HG03045 (cell line): ENCODE measurements at regions not wholly inside any gene's neighbourhood (a gene's known extent, or its start where the extent isn't known, plus 50 kb on each side); places are given as distances from the start of the nearest gene placed in this dataset.

ENCODE experiments used
- ATAC-seq: cut with Tn5 transposase; IDR thresholded peaks from one replicate; pipeline ENCODE4 v1.9.1; 2021; ENCODE audit warnings: mild to moderate bottlenecking, moderate library complexity; ENCODE audit not compliant: unreplicated experiment

DNA sequence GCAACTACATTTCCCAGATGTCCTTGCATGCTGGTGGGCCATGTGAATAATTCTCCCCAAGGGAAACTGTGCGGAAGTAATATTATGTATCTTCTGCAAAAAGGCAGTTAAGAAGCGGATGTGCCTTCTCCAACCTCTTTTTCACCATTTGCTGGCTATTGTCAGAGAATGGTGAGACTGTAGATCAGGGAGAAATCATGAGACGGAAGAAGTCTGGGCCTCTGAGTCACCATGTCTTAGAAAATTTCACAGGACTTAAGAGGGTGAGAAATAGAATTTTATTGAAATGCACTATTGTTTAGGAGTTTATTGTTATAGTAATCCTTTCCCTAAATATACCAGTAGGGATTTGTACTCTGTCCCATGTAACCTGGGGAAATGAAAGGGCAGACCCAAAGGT is 298.7 kb upstream of the ZC3H12C start:
- no peak for ATAC-seq

- no peak for ATAC-seq
Observed at GRCh38 chr11:109795234-109795633, 298.0 kb upstream of the ZC3H12C start.

GRCh38 chr11:109796253-109796652 is 296.9 kb upstream of the ZC3H12C start:
- no peak for ATAC-seq

DNA sequence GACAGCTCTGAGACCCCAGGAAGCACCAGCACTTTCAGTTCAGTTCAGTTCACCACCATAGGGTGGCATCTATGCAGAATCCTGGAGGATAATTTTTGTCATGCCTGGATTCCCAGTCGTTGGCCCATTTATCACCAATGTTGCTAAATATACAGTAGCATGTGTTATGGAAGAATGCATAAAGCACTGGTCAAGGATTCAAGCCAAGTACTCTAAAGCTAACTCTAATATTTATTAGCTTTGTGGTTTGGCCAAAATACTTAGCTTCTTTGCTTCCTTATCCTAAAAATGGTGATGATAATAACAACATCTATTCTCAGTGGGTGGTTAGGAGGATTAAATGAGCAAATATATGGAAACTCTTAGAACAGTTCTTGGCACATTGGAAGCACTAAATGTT is 294.7 kb upstream of the ZC3H12C start:
- ATAC-seq = no peak

- ATAC-seq = no peak
Observed at GRCh38 chr11:109799604-109800003, 293.6 kb upstream of the ZC3H12C start.

GRCh38 chr11:109804911-109805310 is 288.3 kb upstream of the ZC3H12C start:
- ATAC-seq = no peak

DNA sequence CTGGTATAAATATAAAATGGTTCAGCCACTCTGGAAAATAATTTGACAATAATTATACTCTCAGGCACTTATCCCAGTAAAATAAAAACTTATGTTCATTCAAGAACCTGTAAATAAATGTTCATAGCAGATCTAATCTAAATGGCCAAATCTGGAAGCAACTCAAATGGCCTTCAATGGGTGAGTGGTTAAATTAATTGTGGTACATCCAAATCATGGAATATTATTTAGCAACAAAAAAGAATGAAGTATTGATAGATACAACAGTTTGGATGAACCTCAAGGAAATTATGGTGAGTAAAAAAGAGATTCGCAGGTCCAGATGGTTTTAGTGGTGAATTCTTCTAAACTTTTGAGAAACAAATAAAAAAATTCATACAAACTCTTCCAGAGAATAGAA is 287.0 kb upstream of the ZC3H12C start:
- no peak for ATAC-seq

DNA sequence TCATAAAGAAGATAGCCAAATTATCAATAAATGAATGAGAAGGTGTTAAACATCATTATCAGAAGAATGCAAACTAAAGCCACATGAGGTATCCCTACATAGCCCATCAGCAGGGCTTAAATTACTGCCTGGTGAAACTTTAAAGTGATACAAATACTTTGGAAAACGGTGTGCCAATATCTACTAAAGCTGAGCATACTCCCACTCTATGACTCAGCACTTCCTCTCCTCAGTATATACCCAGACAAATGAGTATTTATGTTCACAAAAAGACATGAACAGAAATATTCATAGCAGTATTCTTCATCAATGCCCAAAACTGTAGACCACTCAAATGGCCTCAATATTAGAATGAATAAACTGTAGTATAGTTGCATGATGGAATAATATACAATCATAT is 284.6 kb upstream of the ZC3H12C start:
- no peak for ATAC-seq

DNA sequence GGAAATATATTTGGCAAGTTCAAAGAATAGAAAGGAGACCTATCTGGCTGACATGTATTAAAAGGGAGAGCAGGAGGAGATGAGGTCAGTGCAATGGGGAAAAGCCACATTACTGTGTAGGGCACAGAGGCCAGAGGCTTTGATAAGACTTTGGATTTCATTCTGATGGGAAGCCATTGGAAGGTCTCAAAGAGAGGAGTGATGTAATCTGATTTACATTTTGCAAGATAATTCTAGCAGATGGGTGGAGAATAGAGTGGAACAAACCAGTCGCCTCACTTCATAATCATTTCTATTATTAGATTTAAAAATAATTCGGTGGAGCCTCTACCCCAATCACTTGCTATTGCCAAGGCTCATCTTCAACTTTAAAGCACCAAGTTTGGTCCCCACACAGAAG is 278.4 kb upstream of the ZC3H12C start:
- ATAC-seq = no peak

- ATAC-seq = no peak
Observed at GRCh38 chr11:109815500-109816150, 277.6 kb upstream of the ZC3H12C start.

- no peak for ATAC-seq
Observed at GRCh38 chr11:109818290-109818689, 274.9 kb upstream of the ZC3H12C start.

DNA sequence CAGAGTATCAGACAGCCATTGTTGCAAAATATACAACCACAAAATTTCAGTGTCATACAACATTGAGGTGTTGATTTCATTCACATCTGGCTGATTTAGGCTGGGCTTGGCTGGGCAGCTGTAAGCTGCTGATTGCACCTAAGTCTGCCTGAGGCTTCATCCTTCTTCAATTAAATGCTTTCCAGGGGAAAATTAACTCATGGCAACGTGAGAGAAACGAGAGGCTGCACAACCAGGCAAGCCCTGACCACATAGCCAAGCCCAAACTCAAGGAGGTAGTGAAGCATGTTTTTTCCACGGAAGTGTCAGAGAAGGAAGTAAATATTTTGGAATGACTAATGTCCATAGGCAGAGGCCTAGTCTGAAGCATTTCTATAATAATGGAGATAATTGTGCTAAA is 273.8 kb upstream of the ZC3H12C start:
- ATAC-seq = no peak

DNA sequence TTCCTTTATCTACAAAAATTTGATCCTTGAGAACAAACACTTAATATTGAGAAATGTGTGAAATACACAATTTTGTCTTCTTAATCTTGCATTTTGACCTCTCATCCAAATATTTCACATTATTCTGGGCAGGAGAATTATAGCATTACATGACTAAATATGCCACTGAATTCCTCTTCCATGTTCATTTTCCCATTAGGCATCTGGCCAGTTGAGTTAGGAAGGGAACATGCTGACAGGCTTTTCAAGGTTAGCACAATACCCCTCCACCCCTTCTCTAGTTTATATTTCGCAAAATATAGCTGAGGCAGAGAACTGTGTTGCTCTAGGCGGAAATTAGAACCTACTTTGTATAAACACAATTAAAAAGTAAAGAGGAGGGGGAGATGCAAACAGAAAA is 271.7 kb upstream of the ZC3H12C start:
- ATAC-seq = no peak

DNA sequence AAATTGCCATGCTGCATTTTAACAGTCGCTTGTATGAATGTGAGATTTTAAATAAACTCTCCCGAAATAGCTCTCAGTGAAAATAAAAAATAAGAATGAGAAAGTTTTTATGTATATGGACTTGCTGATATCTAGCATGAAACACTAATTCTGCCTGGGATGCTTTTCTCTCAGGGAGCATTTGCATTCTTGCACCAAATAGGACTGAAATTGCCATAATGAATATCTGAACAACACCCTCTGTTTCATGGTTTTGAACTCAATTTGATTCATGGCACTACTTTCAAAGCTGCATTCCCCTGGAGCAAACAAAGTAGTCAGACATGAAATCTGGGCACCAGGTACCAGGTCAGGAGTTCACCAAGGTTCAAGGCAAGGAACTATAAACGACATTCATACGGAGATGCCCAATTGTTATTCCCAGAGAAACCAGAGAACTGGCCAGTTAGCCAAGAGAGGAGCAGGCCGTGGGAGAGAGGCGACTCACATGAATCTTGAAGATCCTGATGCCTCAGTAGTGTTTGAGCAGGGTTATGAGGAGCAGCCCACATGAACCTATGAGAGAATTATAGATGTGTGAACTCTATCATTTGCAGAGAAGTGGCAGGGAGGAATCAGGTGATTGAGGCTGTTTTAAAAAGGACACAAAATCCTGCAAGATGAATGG is 270.6 kb upstream of the ZC3H12C start:
- no peak for ATAC-seq

DNA sequence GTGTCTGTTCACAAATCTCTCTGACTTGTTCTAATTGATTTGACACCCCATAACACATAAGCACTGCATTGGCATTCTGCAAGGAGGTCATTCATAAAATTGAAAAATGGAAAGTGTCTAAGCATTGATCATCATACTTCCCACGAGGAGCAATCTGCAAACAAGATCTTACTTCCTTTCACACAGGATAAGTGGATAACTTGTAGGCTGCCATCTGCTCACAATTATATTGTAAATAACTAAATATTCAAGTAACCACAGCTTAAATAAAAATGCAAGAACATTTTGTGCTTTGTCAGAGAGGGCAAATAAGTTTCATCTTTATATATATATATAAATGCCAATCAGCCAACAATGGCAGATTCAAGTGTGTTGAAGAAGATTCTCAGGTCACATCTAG is 264.8 kb upstream of the ZC3H12C start:
- no peak for ATAC-seq

DNA sequence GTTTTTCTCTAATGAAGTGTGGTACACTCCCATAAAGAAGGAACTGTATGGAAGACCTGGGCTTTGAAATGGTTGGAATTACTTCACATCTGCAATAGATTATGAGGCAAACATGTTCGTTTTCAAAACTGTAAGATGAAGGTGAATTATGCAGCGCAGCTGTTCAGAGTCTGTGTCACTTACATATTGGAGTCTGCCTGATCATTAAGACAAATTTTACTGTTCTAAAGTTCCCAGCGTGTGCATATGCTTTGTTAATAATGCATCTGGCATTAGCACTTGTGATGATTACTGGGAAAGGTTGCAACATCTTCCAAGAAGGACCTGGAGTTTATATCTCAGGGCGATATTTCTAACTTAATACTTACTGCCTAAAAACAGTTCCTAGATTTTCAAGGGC is 255.2 kb upstream of the ZC3H12C start:
- no peak for ATAC-seq

DNA sequence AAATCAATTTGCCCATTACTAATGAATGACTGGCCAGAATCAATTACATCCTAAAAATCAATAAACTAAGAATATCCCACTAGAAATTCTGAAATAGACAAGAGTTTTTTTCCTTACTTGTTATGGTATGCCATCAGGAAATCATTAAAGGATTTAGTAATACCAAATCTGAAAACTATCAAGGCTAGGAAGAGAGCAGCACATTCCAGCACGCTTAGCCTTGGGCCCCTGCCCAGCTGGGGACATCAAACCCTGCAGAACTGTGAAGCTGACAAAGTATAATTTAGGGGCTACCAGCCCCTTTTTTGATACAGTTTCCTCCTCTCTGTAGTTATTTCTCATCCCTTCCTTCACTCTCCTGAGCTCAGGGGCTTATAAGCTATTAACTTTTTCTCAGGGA is 247.8 kb upstream of the ZC3H12C start:
- no peak for ATAC-seq

- no peak for ATAC-seq
Observed at GRCh38 chr11:109847621-109848020, 245.6 kb upstream of the ZC3H12C start.

DNA sequence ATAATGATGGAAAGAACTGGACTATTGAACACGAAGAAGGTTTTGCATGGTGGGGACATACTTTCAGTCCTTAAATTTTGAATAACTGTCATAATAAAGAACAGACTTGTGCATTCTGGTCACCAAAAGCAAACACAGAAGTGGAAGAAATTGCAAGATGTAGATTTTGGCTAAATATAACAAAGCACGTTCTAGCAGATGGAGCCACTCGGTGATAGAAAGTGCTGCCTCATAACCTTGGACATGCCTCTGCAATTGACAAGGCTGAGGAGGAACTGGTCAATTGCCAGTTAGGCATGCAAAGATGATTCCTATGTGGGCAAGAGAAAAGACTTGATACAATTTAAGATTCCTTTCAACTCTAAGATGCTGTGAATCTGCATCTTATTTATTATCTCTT is 244.1 kb upstream of the ZC3H12C start:
- ATAC-seq = no peak

GRCh38 chr11:109849946-109850345 is 243.2 kb upstream of the ZC3H12C start:
- no peak for ATAC-seq

DNA sequence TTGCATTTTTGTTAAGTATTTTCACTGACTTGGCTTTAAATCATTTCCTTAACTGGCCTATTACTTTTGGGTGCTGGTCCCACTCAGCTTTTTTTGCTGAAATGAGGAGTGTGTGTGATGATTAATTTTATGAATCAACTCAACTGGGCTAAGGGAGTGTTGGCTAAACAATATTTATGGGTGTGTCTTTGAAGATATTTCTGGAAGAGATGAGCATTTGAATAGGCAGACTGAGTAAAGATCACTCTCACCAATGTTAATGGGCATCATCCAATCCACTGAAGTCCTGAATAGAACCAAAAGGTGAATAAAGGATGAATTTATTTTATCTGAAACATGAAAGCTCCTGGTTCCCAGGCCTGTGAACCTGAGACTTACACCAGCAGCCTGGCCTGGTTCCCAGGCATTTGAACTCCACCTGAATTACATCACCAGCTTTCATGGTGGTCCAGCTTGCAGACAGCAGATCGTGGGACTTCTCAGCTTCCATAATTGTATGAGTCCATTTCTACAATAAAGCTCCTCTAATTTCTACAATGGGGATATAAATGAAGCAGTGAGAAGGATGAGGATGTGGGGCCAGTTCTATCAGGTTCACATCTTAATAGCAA is 241.3 kb upstream of the ZC3H12C start:
- ATAC-seq = no peak

DNA sequence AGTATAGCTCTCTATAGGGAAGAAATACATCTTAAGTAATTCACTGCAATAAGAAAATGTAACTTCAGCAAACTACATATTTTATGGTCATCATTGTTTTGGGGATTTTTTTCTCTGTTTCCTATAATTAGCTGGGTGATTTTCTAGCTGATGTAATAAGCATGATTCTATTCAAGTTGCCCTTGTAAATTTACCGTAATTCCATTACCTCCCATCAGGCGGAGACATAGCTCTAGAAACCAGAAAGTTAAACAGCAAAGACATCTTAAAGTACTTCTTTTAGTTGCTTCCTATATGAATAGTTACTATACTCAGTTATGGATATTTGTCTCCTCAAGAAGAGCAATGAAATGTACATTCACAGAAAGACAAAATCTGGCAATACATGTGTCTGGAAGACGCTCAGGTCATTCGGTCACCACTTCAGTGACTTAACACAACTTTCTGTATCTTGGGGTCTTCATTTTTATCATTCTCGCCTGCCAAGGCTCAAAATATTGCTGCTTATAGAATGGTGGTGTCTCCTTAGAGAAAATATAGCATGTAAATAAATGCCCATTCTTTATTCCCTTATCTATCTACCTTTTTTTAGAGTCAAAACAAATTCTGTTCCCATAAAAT is 239.9 kb upstream of the ZC3H12C start:
- ATAC-seq = peak; percentile 74
